ENCODE measurements at regions not wholly inside any gene's neighbourhood (a gene's known extent, or its start where the extent isn't known, plus 50 kb on each side); places are given as distances from the start of the nearest gene placed in this dataset.

GRCh38 chr9:20135119-20135697, 346.4 kb upstream of the SLC24A2 start:
- no peak for TF ChIP-seq ZNF792 (tag by site-specific recombination; IDR thresholded peaks at IDR 0.05)
- TF ChIP-seq ZNF140 (tag by site-specific recombination; IDR thresholded peaks at IDR 0.05) = no peak
- TF ChIP-seq CTCF (tag by site-specific recombination; IDR thresholded peaks at IDR 0.05) = no peak
- TF ChIP-seq ATF2 (tag by site-specific recombination; IDR thresholded peaks at IDR 0.05; ENCODE audit: low read depth) = no peak
- no peak for TF ChIP-seq BCL11A (tag by site-specific recombination; IDR thresholded peaks at IDR 0.05; ENCODE audit: low read depth)
- no peak for TF ChIP-seq KLF10 (tag by site-specific recombination; IDR thresholded peaks at IDR 0.05)

Measured in HEK293 (cell line).